K562 (cell line): ENCODE measurements at regions not wholly inside any gene's neighbourhood (a gene's known extent, or its start where the extent isn't known, plus 50 kb on each side); places are given as distances from the start of the nearest gene placed in this dataset.

ENCODE experiments used
- ATAC-seq: fragments of 200-7000 bp; cut with Tn5 transposase; 3 replicates; pipeline ENCODE4 v1.9.1; 2020; ENCODE audit warnings: moderate library complexity
- BruUV-seq: library from RNA; stranded (reverse); fragments of 400-500 nt; replicated peaks from 2 replicates; lab custom pipeline; 2021; lab: Mats Ljungman, UMichigan
- CTCF ChIA-PET: fragments of 300-600 bp; formaldehyde crosslinking; extraction: SDS; loops from one replicate; lab custom pipeline; 2021; ENCODE audit warnings: low intra/inter-chr PET ratio; lab: Yijun Ruan, JAX
- POLR2A ChIA-PET: fragments of 300-600, 350-650 bp; sonication (Branson Sonifier 250); formaldehyde crosslinking; extraction: SDS; loops from one replicate; lab custom pipeline; 2021; ENCODE audit warnings: antibody characterized with exemption, inconsistent platforms; lab: Yijun Ruan, JAX
- DNase-seq, 4 experiments: peaks; one replicate each; pipeline versions ENCODE4 v3.0.0 to v3.0.0-alpha.2; 2011 to 2018; ENCODE audit warnings: low spot score in 3 of 4, mixed read lengths in 3 of 4; ENCODE audit errors: extremely low read depth in 1 of 4
- FAIRE-seq: peaks from 2 replicates; lab custom pipeline; 2011; peaks lifted over from hg19 to GRCh38; lab: Jason Lieb, UNC
- H2AFZ ChIP-seq: 2 replicates; pipeline ENCODE4 v1.6.0; 2011; ENCODE audit warnings: low read depth, low read length, control low read depth, inconsistent platforms
- H3K27ac ChIP-seq: fragments of 200-600 bp; 3 replicates; pipeline ENCODE4 v1.8.0; 2011; ENCODE audit warnings: low read depth, mild to moderate bottlenecking, control low read depth, inconsistent platforms, low read length, moderate library complexity, mixed read lengths; ENCODE audit errors: extremely low read depth
- H3K27me3 ChIP-seq, 2 experiments: fragments of 300-600 bp in 1 of 2; 2 replicates in 1 of 2; 3 replicates in 1 of 2; pipeline versions ENCODE4 v1.6.0 to v1.8.0; 2011; ENCODE audit warnings: inconsistent platforms in 2 of 2, low read length in 2 of 2, mild to moderate bottlenecking in 1 of 2, mixed read lengths in 1 of 2, moderate library complexity in 1 of 2; ENCODE audit not compliant: control insufficient read depth in 2 of 2, insufficient read depth in 2 of 2
- H3K36me3 ChIP-seq: fragments of 300-600 bp; 3 replicates; pipeline ENCODE4 v1.8.0; 2011; ENCODE audit warnings: mild to moderate bottlenecking, low read length, inconsistent platforms; ENCODE audit not compliant: control insufficient read depth, insufficient read depth
- H3K4me1 ChIP-seq, 2 experiments: fragments of 200-600 bp in 1 of 2; replicated peaks in 1 of 2; 2 replicates in 1 of 2; 3 replicates in 1 of 2; pipeline versions ENCODE4 v1.5.1 to v1.8.0; 2011; ENCODE audit warnings: inconsistent platforms in 2 of 2, low read length in 2 of 2, mild to moderate bottlenecking in 1 of 2, mixed read lengths in 1 of 2, moderate library complexity in 1 of 2; ENCODE audit not compliant: control insufficient read depth in 2 of 2, insufficient read depth in 2 of 2
- H3K4me2 ChIP-seq: 2 replicates; pipeline ENCODE4 v1.6.1; 2011; ENCODE audit warnings: low read length, control low read depth, inconsistent platforms, mixed read lengths; ENCODE audit not compliant: insufficient read depth
- H3K4me3 ChIP-seq: fragments of 200-600 bp; sonication (generic), shearing (Covaris generic); 2 replicates; pipeline ENCODE4 v1.5.1; 2016; ENCODE audit warnings: control low read depth, inconsistent platforms
- H3K79me2 ChIP-seq: fragments of 200-600 bp; 3 replicates; pipeline ENCODE4 v1.8.0; 2011; ENCODE audit warnings: low read length, inconsistent platforms; ENCODE audit not compliant: control insufficient read depth, insufficient read depth
- H3K9ac ChIP-seq, 2 experiments: 2 replicates each; pipeline versions ENCODE4 v1.6.0 to v1.6.1; 2011; ENCODE audit warnings: low read depth in 2 of 2, low read length in 2 of 2, control low read depth in 1 of 2, inconsistent platforms in 1 of 2, mild to moderate bottlenecking in 1 of 2, mixed read lengths in 1 of 2; ENCODE audit not compliant: insufficient read depth in 1 of 2
- H3K9me1 ChIP-seq: one replicate; pipeline ENCODE4 v1.6.0; 2011; ENCODE audit warnings: inconsistent platforms, mild to moderate bottlenecking, low read length, moderate library complexity; ENCODE audit not compliant: control insufficient read depth, insufficient read depth
- H3K9me3 ChIP-seq: replicated peaks from 2 replicates; pipeline ENCODE4 v1.5.1; 2011; ENCODE audit warnings: low read depth, low read length, inconsistent platforms; ENCODE audit not compliant: control insufficient read depth, insufficient read depth
- H4K20me1 ChIP-seq: replicated peaks from 2 replicates; pipeline ENCODE4 v1.6.1; 2011; ENCODE audit warnings: low read length, inconsistent platforms, mixed read lengths; ENCODE audit not compliant: control insufficient read depth, insufficient read depth
- FIP1L1 ChIP-seq: fragments of 200-400 bp; formaldehyde crosslinking; IDR thresholded peaks from 2 replicates; pipeline ENCODE4 v1.6.1; 2018; ENCODE audit warnings: mild to moderate bottlenecking, low read depth, low read length; ENCODE audit not compliant: poor library complexity, severe bottlenecking
- KDM1A ChIP-seq, 2 experiments: fragments of 450-650 bp; IDR thresholded peaks; 2 replicates each; pipeline ENCODE4 v1.6.1; 2016; ENCODE audit warnings: mild to moderate bottlenecking in 2 of 2
- MCM5 ChIP-seq: fragments of 450-650 bp; IDR thresholded peaks from 2 replicates; pipeline ENCODE4 v1.6.1; 2016; ENCODE audit warnings: low read depth
- POLR2AphosphoS2 ChIP-seq: IDR thresholded peaks from 2 replicates; pipeline ENCODE4 v1.6.1; 2012; ENCODE audit warnings: low read length, improper control_type of control experiment
- WGBS: fragments of 100-300 bp; shearing (Covaris generic); methylation state at CpG from one replicate; pipeline ENCODE4 v1.1.6; 2016; ENCODE audit warnings: low coverage, mixed read lengths; ENCODE audit not compliant: insufficient coverage; ENCODE audit errors: missing lambda C conversion rate; 5-methylcytosine and 5-hydroxymethylcytosine counted together
- in situ Hi-C: fragments of 300-500 bp; cut with MboI; formaldehyde crosslinking; loops from 4 replicates; pipeline ENCODE4 v1.15.0; 2018; ENCODE audit warnings: inconsistent platforms, mixed read lengths
- intact Hi-C: fragments of 100-400 bp; cut with micrococcal nuclease; formaldehyde crosslinking; loops from 2 replicates; pipeline ENCODE4 v1.14.2; 2022
- TF ChIP-seq, protein P1 (sequence below), 3 experiments: IDR thresholded peaks in 2 of 3; conservative IDR thresholded peaks in 1 of 3; 2 replicates each; pipeline ENCODE4 v1.5.1; 2011 to 2012; ENCODE audit warnings: low read length in 3 of 3, mild to moderate bottlenecking in 3 of 3, control low read depth in 2 of 3, improper control_type of control experiment in 1 of 3, inconsistent platforms in 1 of 3, low read depth in 1 of 3, mixed read lengths in 1 of 3, moderate library complexity in 1 of 3; ENCODE audit not compliant: insufficient read depth in 2 of 3

DNA sequence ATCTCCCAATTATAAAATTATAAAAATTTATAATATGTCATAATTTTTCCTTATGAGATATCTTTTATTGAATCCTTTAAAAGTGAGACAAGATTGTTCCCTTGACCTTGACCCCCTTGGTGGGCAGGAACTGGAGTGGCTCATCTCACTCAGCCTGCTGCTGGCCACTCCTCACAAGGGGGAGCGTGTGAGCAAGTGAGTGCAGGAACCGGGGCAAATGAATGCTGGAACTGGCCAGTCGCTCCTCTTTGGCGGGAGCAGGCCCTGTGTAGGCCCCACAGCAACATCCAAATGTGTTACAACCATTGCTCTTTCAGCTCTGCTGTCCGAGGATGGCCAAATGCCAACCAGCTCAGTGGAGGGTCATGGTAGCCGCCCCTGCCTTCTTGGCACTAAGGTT, 178.8 kb downstream of the ETNK1 start:
- peak in 1 of 4 experiments; percentile 2 for DNase-seq
- CTCF ChIA-PET = no interaction called here
- POLR2A ChIA-PET = interaction anchor here (0.9 to 1.0 kb wide), 2 partner anchors 27 to 179 kb away, joined by 3 to 4 read pairs; partner anchors contain the start of gene ETNK1
- H3K27me3 ChIP-seq = no peaks in the 10 kb centered on the region; a peak in 1 of 5 replicates
- H3K4me1 ChIP-seq = no peaks in the 10 kb centered on the region
- no peak for TF ChIP-seq POLR2AphosphoS2
- no peak for TF ChIP-seq FIP1L1
- TF ChIP-seq MCM5 = no peak
- TF ChIP-seq KDM1A (IDR thresholded peaks at IDR 0.05) = no peak
- TF ChIP-seq, protein P1, sequence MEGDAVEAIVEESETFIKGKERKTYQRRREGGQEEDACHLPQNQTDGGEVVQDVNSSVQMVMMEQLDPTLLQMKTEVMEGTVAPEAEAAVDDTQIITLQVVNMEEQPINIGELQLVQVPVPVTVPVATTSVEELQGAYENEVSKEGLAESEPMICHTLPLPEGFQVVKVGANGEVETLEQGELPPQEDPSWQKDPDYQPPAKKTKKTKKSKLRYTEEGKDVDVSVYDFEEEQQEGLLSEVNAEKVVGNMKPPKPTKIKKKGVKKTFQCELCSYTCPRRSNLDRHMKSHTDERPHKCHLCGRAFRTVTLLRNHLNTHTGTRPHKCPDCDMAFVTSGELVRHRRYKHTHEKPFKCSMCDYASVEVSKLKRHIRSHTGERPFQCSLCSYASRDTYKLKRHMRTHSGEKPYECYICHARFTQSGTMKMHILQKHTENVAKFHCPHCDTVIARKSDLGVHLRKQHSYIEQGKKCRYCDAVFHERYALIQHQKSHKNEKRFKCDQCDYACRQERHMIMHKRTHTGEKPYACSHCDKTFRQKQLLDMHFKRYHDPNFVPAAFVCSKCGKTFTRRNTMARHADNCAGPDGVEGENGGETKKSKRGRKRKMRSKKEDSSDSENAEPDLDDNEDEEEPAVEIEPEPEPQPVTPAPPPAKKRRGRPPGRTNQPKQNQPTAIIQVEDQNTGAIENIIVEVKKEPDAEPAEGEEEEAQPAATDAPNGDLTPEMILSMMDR (IDR thresholded peaks at IDR 0.05 in 2 of 3, conservative IDR thresholded peaks at IDR 0.05 in 1 of 3; ENCODE audit: insufficient read depth in 2 of 3, low read depth in 1 of 3, low read length in 3 of 3) = peak in 1 of 3 experiments; percentile 18; a peak in 1 of 6 replicates
- H3K27ac ChIP-seq = no peak overlapping the region
- intact Hi-C loops (no loop called here), in situ Hi-C loops (no loop called here)
- no peak overlapping the region for H2AFZ ChIP-seq
- H3K9me3 ChIP-seq = no peaks in the 10 kb centered on the region
- no peaks in the 10 kb centered on the region for H3K9me1 ChIP-seq
- 0% methylated on average over 6 of the region's 6 CpGs for WGBS
- H3K4me3 ChIP-seq = no peak overlapping the region
- H3K4me2 ChIP-seq = no peak overlapping the region
- ATAC-seq = peak; percentile 39; the same call in 1 of the 3 replicates
- no peak overlapping the region for H3K9ac ChIP-seq
- no peaks in the 10 kb centered on the region for H4K20me1 ChIP-seq
- no peak for FAIRE-seq
- H3K36me3 ChIP-seq = no peaks in the 10 kb centered on the region
- BruUV-seq = no TSS peak
- H3K79me2 ChIP-seq = no peaks in the 10 kb centered on the region
